ENCODE measurements at regions not wholly inside any gene's neighbourhood (a gene's known extent, or its start where the extent isn't known, plus 50 kb on each side); places are given as distances from the start of the nearest gene placed in this dataset.

GRCh38 chr15:95733931-95734330 lies 596.6 kb upstream of the NR2F2 start:
- no peak overlapping the region for H3K9ac ChIP-seq (ENCODE audit: insufficient read depth, low read depth, low read length)
- no peak for ATAC-seq

More at GRCh38 chr15:95733931-95734330, 596.6 kb upstream of the NR2F2 start:
- no peaks in the 10 kb centered on the region for H3K36me3 ChIP-seq (replicated peaks in 1 of 2; ENCODE audit: control insufficient read depth in 1 of 2, insufficient read depth in 2 of 2, low read length in 2 of 2)
- H4K20me1 ChIP-seq (ENCODE audit: insufficient read depth, low read length) = no peaks in the 10 kb centered on the region
- no peak overlapping the region for H3K27ac ChIP-seq (ENCODE audit: extremely low read length, insufficient read depth, low read length)
- no peaks in the 10 kb centered on the region for H3K27me3 ChIP-seq (ENCODE audit: control insufficient read depth in 1 of 2, insufficient read depth in 2 of 2, low read length in 2 of 2)
- no peak overlapping the region for H2AFZ ChIP-seq (ENCODE audit: low read length)
- no peaks in the 10 kb centered on the region for H3K79me2 ChIP-seq (ENCODE audit: insufficient read depth, low read length)
- no peak for TF ChIP-seq TEAD2 (CRISPR knock-in tag; IDR thresholded peaks at IDR 0.05)
- TF ChIP-seq CREM (IDR thresholded peaks at IDR 0.05) = no peak
- TF ChIP-seq CREM (CRISPR knock-in tag; IDR thresholded peaks at IDR 0.05) = no peak
- TF ChIP-seq PHF21A (CRISPR knock-in tag; IDR thresholded peaks at IDR 0.05) = no peak
- TF ChIP-seq ZNF772 (CRISPR knock-in tag; IDR thresholded peaks at IDR 0.05) = no peak
- TF ChIP-seq ZNF253 (CRISPR knock-in tag; IDR thresholded peaks at IDR 0.05; ENCODE audit: borderline replicate concordance) = no peak
- TF ChIP-seq SMC3 (IDR thresholded peaks at IDR 0.05; ENCODE audit: low read length) = no peak
- no peak for TF ChIP-seq RAD21 (CRISPR knock-in tag; IDR thresholded peaks at IDR 0.05)
- no peak for TF ChIP-seq MIER3 (CRISPR knock-in tag; IDR thresholded peaks at IDR 0.05; ENCODE audit: borderline replicate concordance)
- no peak for TF ChIP-seq GZF1 (CRISPR knock-in tag; IDR thresholded peaks at IDR 0.05)
- TF ChIP-seq ZNF501 (CRISPR knock-in tag; IDR thresholded peaks at IDR 0.05) = no peak
- TF ChIP-seq ZEB1 (IDR thresholded peaks at IDR 0.05; ENCODE audit: insufficient replicate concordance, low read depth) = no peak
- no peak for TF ChIP-seq BCL6 (CRISPR knock-in tag; IDR thresholded peaks at IDR 0.05)
- no peak for TF ChIP-seq POLR2A (IDR thresholded peaks at IDR 0.05; ENCODE audit: insufficient read depth in 1 of 2, low read depth in 2 of 2, low read length in 2 of 2)
- TF ChIP-seq ETV5 (CRISPR knock-in tag; IDR thresholded peaks at IDR 0.05; ENCODE audit: borderline replicate concordance) = no peak
- no peak for TF ChIP-seq KAT2B (IDR thresholded peaks at IDR 0.05; ENCODE audit: borderline replicate concordance, low read depth, low read length)
- TF ChIP-seq PITX1 (CRISPR knock-in tag; IDR thresholded peaks at IDR 0.05) = no peak
- TF ChIP-seq, protein P1, sequence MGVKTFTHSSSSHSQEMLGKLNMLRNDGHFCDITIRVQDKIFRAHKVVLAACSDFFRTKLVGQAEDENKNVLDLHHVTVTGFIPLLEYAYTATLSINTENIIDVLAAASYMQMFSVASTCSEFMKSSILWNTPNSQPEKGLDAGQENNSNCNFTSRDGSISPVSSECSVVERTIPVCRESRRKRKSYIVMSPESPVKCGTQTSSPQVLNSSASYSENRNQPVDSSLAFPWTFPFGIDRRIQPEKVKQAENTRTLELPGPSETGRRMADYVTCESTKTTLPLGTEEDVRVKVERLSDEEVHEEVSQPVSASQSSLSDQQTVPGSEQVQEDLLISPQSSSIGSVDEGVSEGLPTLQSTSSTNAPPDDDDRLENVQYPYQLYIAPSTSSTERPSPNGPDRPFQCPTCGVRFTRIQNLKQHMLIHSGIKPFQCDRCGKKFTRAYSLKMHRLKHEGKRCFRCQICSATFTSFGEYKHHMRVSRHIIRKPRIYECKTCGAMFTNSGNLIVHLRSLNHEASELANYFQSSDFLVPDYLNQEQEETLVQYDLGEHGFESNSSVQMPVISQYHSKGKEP (CRISPR knock-in tag; IDR thresholded peaks at IDR 0.05) = no peak
- TF ChIP-seq RARA (CRISPR knock-in tag; IDR thresholded peaks at IDR 0.05) = no peak
- no peak for TF ChIP-seq PREB (CRISPR knock-in tag; IDR thresholded peaks at IDR 0.05)
- no peak for FAIRE-seq
- CTCF ChIA-PET (ENCODE audit: low intra/inter-chr PET ratio, low total read pairs) = no interaction called here
- no peaks in the 10 kb centered on the region for H3K4me1 ChIP-seq (ENCODE audit: insufficient read depth, low read length)
- 5% methylated on average over 3 of the region's 3 CpGs for WGBS (ENCODE audit: low lambda C conversion rate)
- intact Hi-C loops (cut with micrococcal nuclease; ENCODE audit: unreplicated experiment) = no loop called here
- POLR2A ChIA-PET = no interaction called here
- no peak overlapping the region for H3K4me2 ChIP-seq (ENCODE audit: low read depth, low read length)
- H3K9me3 ChIP-seq (ENCODE audit: low read length) = peaks cover 69% of the 10 kb centered on the region
- in situ Hi-C loops (cut with HindIII; ENCODE audit: extremely low pct_ligation_motif_present, low pct_unique_long_range_greater_than_20kb) = no loop called here
- no TSS peak for BruUV-seq (replicated peaks)
- H3K4me3 ChIP-seq (replicated peaks in 1 of 3; ENCODE audit: insufficient read depth in 1 of 3, low read depth in 2 of 3, low read length in 3 of 3) = no peak overlapping the region
- DNase-seq (ENCODE audit: low spot score) = no peak
